ENCODE measurements at regions not wholly inside any gene's neighbourhood (a gene's known extent, or its start where the extent isn't known, plus 50 kb on each side); places are given as distances from the start of the nearest gene placed in this dataset.

DNA sequence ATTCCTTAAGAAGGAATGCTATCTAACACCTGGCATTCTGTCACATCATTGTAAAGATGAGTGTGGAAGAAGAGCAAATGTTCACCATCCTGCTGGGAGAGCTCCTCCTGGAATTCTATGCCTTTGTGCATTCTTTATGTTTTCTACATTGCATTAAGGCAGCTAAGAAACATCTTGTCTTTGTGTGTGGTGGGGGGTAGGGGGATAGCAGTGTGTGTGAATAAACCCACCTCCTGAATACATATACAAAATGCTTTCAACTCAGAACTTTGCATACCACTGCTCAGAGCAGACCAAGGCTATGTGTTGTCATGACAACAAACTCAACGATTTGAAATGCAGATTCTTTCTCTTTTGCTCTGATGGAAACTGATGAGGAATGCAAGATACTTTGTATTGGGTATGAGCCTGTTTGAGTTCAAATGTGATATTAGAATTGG lies 193.6 kb upstream of the KAZN start:
- POLR2A ChIA-PET = no interaction called here
- Histone ChIP-seq H3K9me3 (replicated peaks; ENCODE audit: control insufficient read depth, insufficient read depth, low read length) (no peaks in the 10 kb centered on the region), H4K20me1 (replicated peaks; ENCODE audit: control insufficient read depth, extremely low read depth, insufficient read depth, low read length) (no peaks in the 10 kb centered on the region), H3K4me2 (ENCODE audit: insufficient read depth, low read length) (no peak overlapping the region), H3K4me3 (replicated peaks in 1 of 3; ENCODE audit: insufficient read depth in 1 of 3, low read depth in 1 of 3, low read length in 3 of 3) (no peak overlapping the region), H3K9ac (replicated peaks; ENCODE audit: extremely low read depth, insufficient read depth, low read length) (no peak overlapping the region), H3K9me1 (replicated peaks; ENCODE audit: control insufficient read depth, extremely low read depth, insufficient read depth, low read length) (no peaks in the 10 kb centered on the region), H3K36me3 (ENCODE audit: control insufficient read depth in 2 of 2, extremely low read depth in 1 of 2, insufficient read depth in 2 of 2, low read length in 2 of 2) (no peaks in the 10 kb centered on the region), H3K27me3 (ENCODE audit: control insufficient read depth in 2 of 2, insufficient read depth in 2 of 2, low read length in 2 of 2) (no peaks in the 10 kb centered on the region), H3K4me1 (ENCODE audit: control insufficient read depth, extremely low read depth, insufficient read depth, low read length) (no peaks in the 10 kb centered on the region), H2AFZ (ENCODE audit: low read depth, low read length) (no peak overlapping the region), H3K79me2 (ENCODE audit: control insufficient read depth, insufficient read depth, low read length) (no peaks in the 10 kb centered on the region), H3K27ac (ENCODE audit: insufficient read depth, low read depth, low read length) (no peak overlapping the region)
- CTCF ChIA-PET = no interaction called here
- intact Hi-C loops (cut with micrococcal nuclease) (no loop called here), dilution Hi-C loops (cut with MboI; ENCODE audit: extremely low pct_ligation_motif_present, low sequenced_read_pairs) (no loop called here)
- no peak for DNase-seq (ENCODE audit: low read depth, low spot score)
- FAIRE-seq = no peak
- BruUV-seq (replicated peaks) = no TSS peak
- no peak for TF ChIP-seq EZH2 (IDR thresholded peaks at IDR 0.05; ENCODE audit: borderline replicate concordance, low read depth, low read length, severe bottlenecking)

DNA sequence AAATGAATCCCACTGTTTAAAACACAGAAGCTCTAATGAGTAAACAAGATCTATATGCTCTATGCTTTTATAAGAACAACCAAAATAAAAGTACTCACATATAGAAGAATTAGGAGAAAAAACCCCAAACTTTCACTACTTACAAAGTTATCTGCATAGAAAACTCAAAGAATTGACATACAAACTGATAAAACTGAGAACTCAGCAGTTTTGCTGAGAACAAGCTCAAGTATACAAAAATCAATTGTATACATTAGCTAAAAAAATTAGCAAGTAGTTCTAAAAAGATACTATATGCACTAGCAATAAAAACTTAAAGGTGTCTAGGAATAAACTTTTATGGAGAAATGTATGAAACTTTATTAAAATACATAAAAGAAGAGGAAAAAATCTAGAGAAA lies 186.2 kb upstream of the KAZN start:
- Histone ChIP-seq H3K4me3 (replicated peaks in 1 of 3; ENCODE audit: insufficient read depth in 1 of 3, low read depth in 1 of 3, low read length in 3 of 3) (no peak overlapping the region), H3K27ac (ENCODE audit: insufficient read depth, low read depth, low read length) (no peak overlapping the region), H3K79me2 (ENCODE audit: control insufficient read depth, insufficient read depth, low read length) (no peaks in the 10 kb centered on the region), H3K36me3 (ENCODE audit: control insufficient read depth in 2 of 2, extremely low read depth in 1 of 2, insufficient read depth in 2 of 2, low read length in 2 of 2) (no peaks in the 10 kb centered on the region), H3K27me3 (ENCODE audit: control insufficient read depth in 2 of 2, insufficient read depth in 2 of 2, low read length in 2 of 2) (no peaks in the 10 kb centered on the region), H3K9ac (replicated peaks; ENCODE audit: extremely low read depth, insufficient read depth, low read length) (no peak overlapping the region), H3K9me3 (replicated peaks; ENCODE audit: control insufficient read depth, insufficient read depth, low read length) (peaks cover 5% of the 10 kb centered on the region), H2AFZ (ENCODE audit: low read depth, low read length) (no peak overlapping the region), H4K20me1 (replicated peaks; ENCODE audit: control insufficient read depth, extremely low read depth, insufficient read depth, low read length) (no peaks in the 10 kb centered on the region), H3K4me2 (ENCODE audit: insufficient read depth, low read length) (no peak overlapping the region), H3K4me1 (ENCODE audit: control insufficient read depth, extremely low read depth, insufficient read depth, low read length) (no peaks in the 10 kb centered on the region), H3K9me1 (replicated peaks; ENCODE audit: control insufficient read depth, extremely low read depth, insufficient read depth, low read length) (no peaks in the 10 kb centered on the region)
- DNase-seq (ENCODE audit: low read depth, low spot score) = no peak
- dilution Hi-C loops (cut with MboI; ENCODE audit: extremely low pct_ligation_motif_present, low sequenced_read_pairs) = no loop called here
- intact Hi-C loops (cut with micrococcal nuclease) = no loop called here
- CTCF ChIA-PET = no interaction called here
- BruUV-seq (replicated peaks) = no TSS peak
- POLR2A ChIA-PET = no interaction called here
- FAIRE-seq = no peak
- no peak for TF ChIP-seq MYC (IDR thresholded peaks at IDR 0.05; ENCODE audit: low read depth, low read length)
- no peak for TF ChIP-seq EZH2 (IDR thresholded peaks at IDR 0.05; ENCODE audit: borderline replicate concordance, low read depth, low read length, severe bottlenecking)
- no peak for TF ChIP-seq FOS (IDR thresholded peaks at IDR 0.05; ENCODE audit: borderline replicate concordance, insufficient read depth, low read length)
- TF ChIP-seq, protein P1, sequence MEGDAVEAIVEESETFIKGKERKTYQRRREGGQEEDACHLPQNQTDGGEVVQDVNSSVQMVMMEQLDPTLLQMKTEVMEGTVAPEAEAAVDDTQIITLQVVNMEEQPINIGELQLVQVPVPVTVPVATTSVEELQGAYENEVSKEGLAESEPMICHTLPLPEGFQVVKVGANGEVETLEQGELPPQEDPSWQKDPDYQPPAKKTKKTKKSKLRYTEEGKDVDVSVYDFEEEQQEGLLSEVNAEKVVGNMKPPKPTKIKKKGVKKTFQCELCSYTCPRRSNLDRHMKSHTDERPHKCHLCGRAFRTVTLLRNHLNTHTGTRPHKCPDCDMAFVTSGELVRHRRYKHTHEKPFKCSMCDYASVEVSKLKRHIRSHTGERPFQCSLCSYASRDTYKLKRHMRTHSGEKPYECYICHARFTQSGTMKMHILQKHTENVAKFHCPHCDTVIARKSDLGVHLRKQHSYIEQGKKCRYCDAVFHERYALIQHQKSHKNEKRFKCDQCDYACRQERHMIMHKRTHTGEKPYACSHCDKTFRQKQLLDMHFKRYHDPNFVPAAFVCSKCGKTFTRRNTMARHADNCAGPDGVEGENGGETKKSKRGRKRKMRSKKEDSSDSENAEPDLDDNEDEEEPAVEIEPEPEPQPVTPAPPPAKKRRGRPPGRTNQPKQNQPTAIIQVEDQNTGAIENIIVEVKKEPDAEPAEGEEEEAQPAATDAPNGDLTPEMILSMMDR (IDR thresholded peaks at IDR 0.05; ENCODE audit: extremely low read depth in 1 of 2, insufficient read depth in 1 of 2, low read depth in 1 of 2, low read length in 2 of 2) = no peak
- TF ChIP-seq, protein P2, sequence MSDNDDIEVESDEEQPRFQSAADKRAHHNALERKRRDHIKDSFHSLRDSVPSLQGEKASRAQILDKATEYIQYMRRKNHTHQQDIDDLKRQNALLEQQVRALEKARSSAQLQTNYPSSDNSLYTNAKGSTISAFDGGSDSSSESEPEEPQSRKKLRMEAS (IDR thresholded peaks at IDR 0.05; ENCODE audit: insufficient read depth, insufficient read length) = no peak
- TF ChIP-seq JUN (IDR thresholded peaks at IDR 0.05; ENCODE audit: borderline replicate concordance, insufficient read depth, insufficient read length, low read depth) = no peak
- TF ChIP-seq GATA2 (IDR thresholded peaks at IDR 0.05; ENCODE audit: insufficient read depth, insufficient read length, low read depth, low read length) = no peak
- no peak for TF ChIP-seq POLR2A (IDR thresholded peaks at IDR 0.05; ENCODE audit: low read depth, low read length)
- TF ChIP-seq POLR2AphosphoS5 (IDR thresholded peaks at IDR 0.05; ENCODE audit: insufficient read depth, low read depth, low read length) = no peak
